Spleen (tissue), 11 donors: ENCODE measurements at regions not wholly inside any gene's neighbourhood (a gene's known extent, or its start where the extent isn't known, plus 50 kb on each side); places are given as distances from the start of the nearest gene placed in this dataset.
"Not testable (repeated sequence)": the region's sequence is repeated elsewhere in the genome, so short reads cannot be mapped to it uniquely, and the experiment has no call there.

Experiments
- DNase-seq: peaks from one replicate; pipeline ENCODE4 v3.0.0-alpha.2; 2020
- H3K27ac ChIP-seq, 8 donors: fragments of 200-600 bp; sonication (generic) in 7 of 8; 1 replicate in 4 of 8; 2 replicates in 4 of 8; pipeline versions ENCODE4 v1.5.0 to v1.8.0; 2016 to 2021; ENCODE audit warnings: inconsistent platforms in 4 of 8, mild to moderate bottlenecking in 4 of 8, moderate library complexity in 1 of 8
- H3K27me3 ChIP-seq, 7 donors: fragments of 200-600 bp; sonication (generic) in 6 of 7; replicated peaks in 1 of 7; 1 replicate in 4 of 7; 2 replicates in 3 of 7; pipeline versions ENCODE4 v1.5.0 to v1.8.0; 2016 to 2021; ENCODE audit warnings: inconsistent platforms in 3 of 7, mild to moderate bottlenecking in 1 of 7
- H3K36me3 ChIP-seq, 6 donors: fragments of 200-600 bp; sonication (generic) in 5 of 6; 1 replicate in 4 of 6; 2 replicates in 2 of 6; pipeline versions ENCODE4 v1.5.0 to v1.8.0; 2016 to 2021; ENCODE audit warnings: inconsistent platforms in 2 of 6
- H3K4me1 ChIP-seq, 6 donors: fragments of 200-600 bp; sonication (generic) in 5 of 6; 1 replicate in 3 of 6; 2 replicates in 3 of 6; pipeline versions ENCODE4 v1.5.0 to v1.8.0; 2016 to 2021; ENCODE audit warnings: inconsistent platforms in 3 of 6
- H3K4me3 ChIP-seq, 8 donors: fragments of 200-600 bp; sonication (generic) in 7 of 8; 1 replicate in 4 of 8; 2 replicates in 4 of 8; pipeline versions ENCODE4 v1.5.0 to v1.8.0; 2016 to 2021; ENCODE audit warnings: inconsistent platforms in 4 of 8, mild to moderate bottlenecking in 4 of 8, moderate library complexity in 2 of 8
- H3K9me3 ChIP-seq, 8 donors: fragments of 200-600 bp; sonication (generic) in 7 of 8; 1 replicate in 4 of 8; 2 replicates in 4 of 8; pipeline versions ENCODE4 v1.5.0 to v1.8.0; 2016 to 2021; ENCODE audit warnings: inconsistent platforms in 4 of 8
- CTCF ChIP-seq, 11 experiments: fragments of 200-600 bp in 7 of 11; fragments of 450-650 bp in 4 of 11; sonication (generic) in 4 of 11; IDR thresholded peaks in 8 of 11; conservative IDR thresholded peaks in 3 of 11; 1 replicate in 7 of 11; 2 replicates in 4 of 11; pipeline versions ENCODE4 v1.4.0 to v1.8.0; 2016 to 2021; ENCODE audit warnings: antibody characterized with exemption in 11 of 11, inconsistent platforms in 4 of 11, mild to moderate bottlenecking in 1 of 11
- POLR2A ChIP-seq, 3 donors: fragments of 450-650 bp; IDR thresholded peaks; one replicate each; pipeline ENCODE4 v1.5.1; 2017; ENCODE audit warnings: antibody characterized with exemption in 3 of 3, mild to moderate bottlenecking in 1 of 3
- POLR2AphosphoS5 ChIP-seq, 3 donors: sonication (generic); formaldehyde crosslinking; IDR thresholded peaks; one replicate each; pipeline ENCODE4 v1.5.1; 2017; ENCODE audit warnings: antibody characterized with exemption in 3 of 3
- WGBS, 5 donors: extraction: QIAGEN DNeasy Blood & Tissue Kit in 3 of 5; methylation state at CpG; one replicate each; pipeline versions ENCODE4 v1.1.5 to v1.1.7; 2013 to 2018; 5-methylcytosine and 5-hydroxymethylcytosine counted together
- intact Hi-C: fragments of 100-400 bp; cut with DNase I; formaldehyde crosslinking; loops from one replicate; pipeline ENCODE4 v1.15.0; 2023; ENCODE audit warnings: low total_unique reads
- donor health status: healthy with polysubstance abuse.
- donor health status: DM: no; HTN: no; CAD: no; lungs with moderate emphysema.
- donor health status: DM: no; HTN: no; CAD: no.
- donor health status: Bipolar disorder and iron deficiency.
- donor health status: healthy.
- donor health status: DM: no; HTN: no; CAD: no.
- donor health status: DM: yes; HTN: yes; CAD: no.

GRCh38 chr4:32929796-32930699 is 2209.9 kb downstream of the PCDH7 start:
- Histone ChIP-seq H3K27ac (no peak overlapping the region), H3K4me3 (no peak overlapping the region), H3K36me3 (no peaks in the 10 kb centered on the region), H3K27me3 (no peaks in the 10 kb centered on the region), H3K4me1 (no peaks in the 10 kb centered on the region), H3K9me3 (peaks cover 0 to 9% (median 0%) of the 10 kb centered on the region in 8 donors)
- WGBS, 5 donors = 60 to 74% (median 65%) methylated on average over 4 of the region's 4 CpGs
- no peak for DNase-seq
- TF ChIP-seq CTCF (IDR thresholded peaks at IDR 0.05 in 8 of 11, conservative IDR thresholded peaks at IDR 0.05 in 3 of 11) (no peak), POLR2AphosphoS5 (IDR thresholded peaks at IDR 0.05) (no peak), POLR2A (IDR thresholded peaks at IDR 0.05) (no peak)
- intact Hi-C loops = no loop called here

- no peaks in the 10 kb centered on the region for H3K36me3 ChIP-seq
- no peak for DNase-seq
- H3K27me3 ChIP-seq = no peaks in the 10 kb centered on the region
- H3K4me1 ChIP-seq = no peaks in the 10 kb centered on the region
- no peak overlapping the region for H3K4me3 ChIP-seq
- no peak overlapping the region for H3K27ac ChIP-seq
- no peak for TF ChIP-seq POLR2A (IDR thresholded peaks at IDR 0.05)
- peaks cover 0 to 9% (median 0%) of the 10 kb centered on the region in 8 donors for H3K9me3 ChIP-seq
- WGBS, 5 donors = 26 to 39% (median 32%) methylated on average over 1 of the region's 1 CpG
- intact Hi-C loops = no loop called here
Measured at GRCh38 chr4:32930700-32931099, 2210.5 kb downstream of the PCDH7 start.

- Histone ChIP-seq H3K27ac (no peak overlapping the region), H3K9me3 (peaks cover 0 to 9% (median 0%) of the 10 kb centered on the region in 8 donors), H3K27me3 (no peaks in the 10 kb centered on the region), H3K4me1 (no peaks in the 10 kb centered on the region), H3K36me3 (no peaks in the 10 kb centered on the region), H3K4me3 (no peak overlapping the region)
- WGBS, 5 donors = 19 to 60% (median 39%) methylated on average over 3 of the region's 3 CpGs
- no peak for DNase-seq
- intact Hi-C loops = no loop called here
- TF ChIP-seq POLR2AphosphoS5 (IDR thresholded peaks at IDR 0.05) (no peak), POLR2A (IDR thresholded peaks at IDR 0.05) (no peak)
Measured at GRCh38 chr4:32931475-32931874, 2211.3 kb downstream of the PCDH7 start.

- intact Hi-C loops = no loop called here
- no peaks in the 10 kb centered on the region for H3K4me1 ChIP-seq
- TF ChIP-seq POLR2AphosphoS5 (IDR thresholded peaks at IDR 0.05) (no peak), POLR2A (IDR thresholded peaks at IDR 0.05) (no peak), CTCF (IDR thresholded peaks at IDR 0.05 in 8 of 11, conservative IDR thresholded peaks at IDR 0.05 in 3 of 11) (no peak)
- peaks cover 0 to 9% (median 0%) of the 10 kb centered on the region in 8 donors for H3K9me3 ChIP-seq
- H3K4me3 ChIP-seq = no peak overlapping the region
- H3K27ac ChIP-seq = no peak overlapping the region
- H3K36me3 ChIP-seq = no peaks in the 10 kb centered on the region
- no peaks in the 10 kb centered on the region for H3K27me3 ChIP-seq
- no peak for DNase-seq
Measured at GRCh38 chr4:32932156-32932555, 2212.0 kb downstream of the PCDH7 start.

GRCh38 chr4:32939222-32939621 is 2219.1 kb downstream of the PCDH7 start:
- H3K4me1 ChIP-seq, H3K27me3 ChIP-seq, H3K27ac ChIP-seq, intact Hi-C loops, H3K36me3 ChIP-seq, DNase-seq, H3K4me3 ChIP-seq: not testable (repeated sequence)
- H3K9me3 ChIP-seq = peaks cover 0 to 15% (median 4%) of the 10 kb centered on the region in 8 donors
